ENCODE measurements at regions not wholly inside any gene's neighbourhood (a gene's known extent, or its start where the extent isn't known, plus 50 kb on each side); places are given as distances from the start of the nearest gene placed in this dataset.

- no peak for TF ChIP-seq POLR2A (IDR thresholded peaks at IDR 0.05)
- no peak for TF ChIP-seq CTCF (IDR thresholded peaks at IDR 0.05)
These were observed 164.9 kb upstream of the PAPPA start for GRCh38 chr9:115988701-115989100.
